Neutrophil (primary cell): ENCODE measurements at regions not wholly inside any gene's neighbourhood (a gene's known extent, or its start where the extent isn't known, plus 50 kb on each side); places are given as distances from the start of the nearest gene placed in this dataset.

Experiments
- H3K27ac ChIP-seq: fragments of 200-600 bp; sonication (generic); 2 replicates; pipeline ENCODE4 v1.5.1; 2016; ENCODE audit warnings: mild to moderate bottlenecking, moderate library complexity
- H3K27me3 ChIP-seq: fragments of 200-600 bp; sonication (generic); 2 replicates; pipeline ENCODE4 v1.6.0; 2016; ENCODE audit warnings: mild to moderate bottlenecking
- H3K36me3 ChIP-seq: fragments of 200-600 bp; sonication (generic); 2 replicates; pipeline ENCODE4 v1.5.1; 2017
- H3K4me1 ChIP-seq, 2 experiments: fragments of 200-600 bp in 1 of 2; sonication (generic) in 1 of 2; 1 replicate in 1 of 2; 2 replicates in 1 of 2; pipeline versions ENCODE4 v1.5.1 to v1.6.1; 2013 to 2016; ENCODE audit warnings: low read depth in 1 of 2, low read length in 1 of 2, mild to moderate bottlenecking in 1 of 2, moderate library complexity in 1 of 2; ENCODE audit not compliant: control insufficient read depth in 1 of 2, insufficient read depth in 1 of 2
- H3K4me3 ChIP-seq, 2 experiments: fragments of 200-600 bp in 1 of 2; sonication (generic) in 1 of 2; 1 replicate in 1 of 2; 2 replicates in 1 of 2; pipeline ENCODE4 v1.5.1; 2013 to 2016; ENCODE audit warnings: low read depth in 1 of 2, low read length in 1 of 2, mild to moderate bottlenecking in 1 of 2, moderate library complexity in 1 of 2
- H3K9me3 ChIP-seq: fragments of 200-600 bp; sonication (generic); 2 replicates; pipeline ENCODE4 v1.5.1; 2016
- TF ChIP-seq, protein P1 (sequence below): fragments of 200-600 bp; sonication (generic); IDR thresholded peaks from 2 replicates; pipeline ENCODE4 v1.5.1; 2016; ENCODE audit warnings: antibody characterized with exemption

DNA sequence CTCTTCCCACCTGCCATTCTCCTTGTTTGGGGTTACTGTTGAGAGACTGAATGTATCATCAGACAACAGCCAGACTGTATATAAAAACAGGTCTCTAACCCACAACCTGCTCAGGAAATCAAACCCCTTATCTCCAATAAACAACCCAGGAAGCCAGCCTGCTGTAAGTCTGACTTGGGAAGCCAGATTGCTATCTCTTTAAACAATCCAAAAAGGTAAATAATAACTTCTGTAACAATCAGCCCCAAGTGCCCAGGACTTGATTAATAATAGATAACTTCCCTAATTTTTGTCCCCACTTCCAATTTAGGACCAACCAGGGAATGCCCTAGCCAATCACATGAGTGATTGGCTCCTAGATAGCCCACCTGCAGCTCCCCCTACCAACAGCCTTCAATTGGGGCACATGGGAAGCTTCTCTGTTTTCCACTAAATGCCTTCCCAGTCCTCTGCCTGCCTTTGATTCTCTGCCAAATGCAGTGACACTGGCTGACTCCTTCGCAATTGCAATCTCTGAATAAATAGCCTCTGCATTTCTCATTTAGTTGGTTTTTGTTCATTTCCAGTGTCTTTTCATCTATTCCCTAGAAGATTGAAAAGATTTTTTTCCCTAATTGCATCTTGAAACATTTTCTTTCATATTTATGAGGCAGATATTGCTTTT lies 117.1 kb upstream of the TAB2 start:
- TF ChIP-seq, protein P1, sequence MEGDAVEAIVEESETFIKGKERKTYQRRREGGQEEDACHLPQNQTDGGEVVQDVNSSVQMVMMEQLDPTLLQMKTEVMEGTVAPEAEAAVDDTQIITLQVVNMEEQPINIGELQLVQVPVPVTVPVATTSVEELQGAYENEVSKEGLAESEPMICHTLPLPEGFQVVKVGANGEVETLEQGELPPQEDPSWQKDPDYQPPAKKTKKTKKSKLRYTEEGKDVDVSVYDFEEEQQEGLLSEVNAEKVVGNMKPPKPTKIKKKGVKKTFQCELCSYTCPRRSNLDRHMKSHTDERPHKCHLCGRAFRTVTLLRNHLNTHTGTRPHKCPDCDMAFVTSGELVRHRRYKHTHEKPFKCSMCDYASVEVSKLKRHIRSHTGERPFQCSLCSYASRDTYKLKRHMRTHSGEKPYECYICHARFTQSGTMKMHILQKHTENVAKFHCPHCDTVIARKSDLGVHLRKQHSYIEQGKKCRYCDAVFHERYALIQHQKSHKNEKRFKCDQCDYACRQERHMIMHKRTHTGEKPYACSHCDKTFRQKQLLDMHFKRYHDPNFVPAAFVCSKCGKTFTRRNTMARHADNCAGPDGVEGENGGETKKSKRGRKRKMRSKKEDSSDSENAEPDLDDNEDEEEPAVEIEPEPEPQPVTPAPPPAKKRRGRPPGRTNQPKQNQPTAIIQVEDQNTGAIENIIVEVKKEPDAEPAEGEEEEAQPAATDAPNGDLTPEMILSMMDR = no peak
- Histone ChIP-seq H3K9me3 (no peaks in the 10 kb centered on the region), H3K4me3 (no peak overlapping the region), H3K27me3 (no peaks in the 10 kb centered on the region), H3K27ac (no peak overlapping the region), H3K4me1 (no peaks in the 10 kb centered on the region), H3K36me3 (no peaks in the 10 kb centered on the region)

DNA sequence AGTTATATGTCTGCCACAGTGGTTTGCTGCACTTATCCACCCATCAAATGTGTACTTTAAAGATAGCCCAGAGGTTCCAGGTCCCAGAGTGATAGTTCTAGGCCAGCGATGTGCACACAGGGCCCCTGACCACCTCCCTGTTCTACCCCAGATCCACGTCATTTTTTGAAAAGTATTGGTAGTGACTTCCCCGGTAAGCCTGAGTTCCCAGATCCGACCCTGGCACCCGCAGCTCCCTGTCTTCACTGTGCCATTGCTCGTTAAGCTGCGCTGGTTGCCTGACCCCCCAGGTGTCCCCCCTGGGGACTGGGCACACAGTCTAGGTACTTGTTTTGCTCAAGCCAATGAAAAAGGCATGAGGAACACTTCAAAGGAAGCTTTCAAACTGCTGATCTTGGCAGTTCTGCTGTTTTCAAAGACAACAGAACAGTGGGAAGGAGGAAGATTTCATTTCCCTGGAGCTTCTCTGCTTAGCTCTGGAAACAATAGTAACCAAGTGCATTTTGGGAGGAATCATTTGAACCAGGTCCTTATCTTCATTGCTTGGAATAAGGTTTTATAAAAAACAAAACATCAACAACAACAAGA lies 116.3 kb upstream of the TAB2 start:
- TF ChIP-seq, protein P1 = no peak
- Histone ChIP-seq H3K36me3 (no peaks in the 10 kb centered on the region), H3K9me3 (no peaks in the 10 kb centered on the region)

DNA sequence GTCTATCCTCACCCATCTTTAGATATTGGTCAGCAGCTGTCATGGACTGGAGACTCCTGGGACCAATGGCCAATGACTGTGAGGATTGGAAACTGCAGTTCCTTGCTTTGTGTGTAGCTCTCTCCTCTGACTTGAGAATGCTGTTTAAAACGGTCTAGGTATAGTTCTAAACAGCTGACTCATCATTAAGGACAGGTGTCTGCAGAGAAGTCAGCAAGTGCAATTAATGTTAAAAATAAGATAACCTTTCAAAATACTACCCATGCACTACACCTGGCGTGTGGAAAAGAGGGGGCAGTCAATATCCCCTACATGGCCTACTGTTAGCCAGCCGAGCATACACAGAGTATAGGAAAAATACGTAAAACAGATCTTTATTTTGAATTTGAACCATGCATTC lies 115.4 kb upstream of the TAB2 start:
- H3K36me3 ChIP-seq = no peaks in the 10 kb centered on the region
- H3K27ac ChIP-seq = no peak overlapping the region
- TF ChIP-seq, protein P1 = no peak
- no peaks in the 10 kb centered on the region for H3K4me1 ChIP-seq
- no peaks in the 10 kb centered on the region for H3K9me3 ChIP-seq
- no peaks in the 10 kb centered on the region for H3K27me3 ChIP-seq
- no peak overlapping the region for H3K4me3 ChIP-seq

More for the DNA sequence above, 116.3 kb upstream of the TAB2 start:
- Histone ChIP-seq H3K27ac (no peak overlapping the region), H3K27me3 (no peaks in the 10 kb centered on the region), H3K4me1 (no peaks in the 10 kb centered on the region), H3K4me3 (no peak overlapping the region)

DNA sequence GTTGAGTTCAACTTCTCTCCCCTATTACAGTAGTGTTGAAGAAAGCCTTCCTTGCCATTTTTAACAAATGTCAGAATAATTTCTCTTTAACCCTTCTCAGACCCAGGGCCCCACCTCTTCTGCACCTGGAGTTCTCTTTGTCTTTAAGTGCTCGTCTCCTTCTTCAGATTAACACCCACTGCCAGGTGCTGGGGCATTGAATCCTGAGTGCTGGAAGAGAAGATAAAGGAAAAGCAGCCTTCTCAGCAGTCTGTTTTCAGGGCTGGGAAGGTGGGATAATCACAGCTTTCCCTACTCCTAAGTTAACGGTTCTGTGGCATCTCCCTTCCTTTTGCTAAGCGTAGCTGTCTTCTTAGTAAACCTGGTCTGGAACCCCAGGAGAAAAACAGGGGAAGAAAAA lies 114.6 kb upstream of the TAB2 start:
- no peaks in the 10 kb centered on the region for H3K4me1 ChIP-seq
- H3K4me3 ChIP-seq = no peak overlapping the region
- no peaks in the 10 kb centered on the region for H3K9me3 ChIP-seq
- no peaks in the 10 kb centered on the region for H3K27me3 ChIP-seq
- H3K27ac ChIP-seq = no peak overlapping the region
- TF ChIP-seq, protein P1 = no peak
- H3K36me3 ChIP-seq = no peaks in the 10 kb centered on the region

DNA sequence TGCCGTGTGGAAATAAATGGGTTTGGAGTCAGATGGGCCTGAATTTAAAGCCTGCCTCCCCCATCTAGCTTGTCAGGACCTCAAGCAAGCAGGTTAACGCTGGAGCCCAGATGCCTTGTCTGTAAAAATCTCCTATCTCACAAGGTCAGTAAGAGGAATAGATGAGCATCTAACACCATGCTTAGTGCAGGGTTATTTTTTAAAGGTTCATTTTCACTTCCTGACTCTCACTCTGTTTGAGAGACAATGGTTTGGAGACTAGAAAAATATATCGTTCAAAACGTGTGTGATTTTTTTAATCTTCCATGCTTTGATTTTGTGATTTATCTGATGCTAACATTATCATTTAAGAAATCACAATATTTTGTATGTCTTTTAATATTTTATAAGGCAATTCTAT lies 114.0 kb upstream of the TAB2 start:
- H3K9me3 ChIP-seq = no peaks in the 10 kb centered on the region
- H3K36me3 ChIP-seq = no peaks in the 10 kb centered on the region
- no peaks in the 10 kb centered on the region for H3K27me3 ChIP-seq
- H3K4me3 ChIP-seq = no peak overlapping the region
- H3K27ac ChIP-seq = no peak overlapping the region
- TF ChIP-seq, protein P1 = no peak
- no peaks in the 10 kb centered on the region for H3K4me1 ChIP-seq
